HG02885 (cell line): ENCODE measurements at regions not wholly inside any gene's neighbourhood (a gene's known extent, or its start where the extent isn't known, plus 50 kb on each side); places are given as distances from the start of the nearest gene placed in this dataset.
"Not testable (repeated sequence)": the region's sequence is repeated elsewhere in the genome, so short reads cannot be mapped to it uniquely, and the experiment has no call there.

Experiments used
- ATAC-seq: cut with Tn5 transposase; IDR thresholded peaks from one replicate; pipeline ENCODE4 v1.9.1; 2021; ENCODE audit warnings: mild to moderate bottlenecking; ENCODE audit not compliant: unreplicated experiment, poor library complexity

- no peak for ATAC-seq
Measured at GRCh38 chr4:13920901-13921300, 293.4 kb upstream of the BOD1L1 start.

- no peak for ATAC-seq
Measured at GRCh38 chr4:13921805-13922204, 294.3 kb upstream of the BOD1L1 start.

GRCh38 chr4:13922459-13922858 lies 294.9 kb upstream of the BOD1L1 start:
- ATAC-seq: no peak

GRCh38 chr4:13922873-13923645 lies 295.5 kb upstream of the BOD1L1 start:
- ATAC-seq: no peak

GRCh38 chr4:13924900-13925299 lies 297.4 kb upstream of the BOD1L1 start:
- ATAC-seq: not testable (repeated sequence)

- no peak for ATAC-seq
Measured at GRCh38 chr4:13928214-13928613, 300.7 kb upstream of the BOD1L1 start.

- ATAC-seq: no peak
Measured at GRCh38 chr4:13930155-13930554, 302.6 kb upstream of the BOD1L1 start.

GRCh38 chr4:13933191-13933590 lies 305.7 kb upstream of the BOD1L1 start:
- no peak for ATAC-seq

- ATAC-seq: no peak
Measured at GRCh38 chr4:13938299-13938698, 310.8 kb upstream of the BOD1L1 start.

GRCh38 chr4:13940921-13941320 lies 313.4 kb upstream of the BOD1L1 start:
- ATAC-seq: no peak

- no peak for ATAC-seq
Measured at GRCh38 chr4:13942977-13943376, 315.5 kb upstream of the BOD1L1 start.

GRCh38 chr4:13944095-13944511 lies 316.6 kb upstream of the BOD1L1 start:
- no peak for ATAC-seq

GRCh38 chr4:13947921-13948320 lies 320.4 kb upstream of the BOD1L1 start:
- no peak for ATAC-seq

GRCh38 chr4:13950491-13950890 lies 323.0 kb upstream of the BOD1L1 start:
- no peak for ATAC-seq

- ATAC-seq: no peak
Measured at GRCh38 chr4:13953083-13953482, 325.6 kb upstream of the BOD1L1 start.

GRCh38 chr4:13955551-13955950 lies 328.0 kb upstream of the BOD1L1 start:
- no peak for ATAC-seq

GRCh38 chr4:13956947-13957346 lies 329.4 kb upstream of the BOD1L1 start:
- no peak for ATAC-seq

- no peak for ATAC-seq
Measured at GRCh38 chr4:13957871-13958270, 330.3 kb upstream of the BOD1L1 start.

GRCh38 chr4:13963601-13964000 lies 336.1 kb upstream of the BOD1L1 start:
- ATAC-seq: no peak

GRCh38 chr4:13966231-13967195 lies 339.0 kb upstream of the BOD1L1 start:
- ATAC-seq: no peak

GRCh38 chr4:13968723-13969122 lies 341.2 kb upstream of the BOD1L1 start:
- no peak for ATAC-seq
